ENCODE measurements at regions not wholly inside any gene's neighbourhood (a gene's known extent, or its start where the extent isn't known, plus 50 kb on each side); places are given as distances from the start of the nearest gene placed in this dataset.

- Histone ChIP-seq H4K20me1 (ENCODE audit: control insufficient read depth, insufficient read depth, low read depth, low read length) (no peaks in the 10 kb centered on the region), H3K9me2 (replicated peaks; ENCODE audit: control insufficient read depth, low read length) (no peaks in the 10 kb centered on the region), H3K9me3 (ENCODE audit: control insufficient read depth, insufficient read depth, low read length) (no peaks in the 10 kb centered on the region), H3K27me3 (ENCODE audit: control insufficient read depth, low read length) (no peaks in the 10 kb centered on the region; the same call in 1 of the 2 replicates), H3K36me3 (ENCODE audit: control insufficient read depth, low read length) (no peaks in the 10 kb centered on the region), H3K4me3 (ENCODE audit: low read length) (no peak overlapping the region), H3F3A (ENCODE audit: control insufficient read depth, insufficient read depth) (no peaks in the 10 kb centered on the region), H3K27ac (ENCODE audit: low read depth, low read length) (no peak overlapping the region), H3K4me2 (ENCODE audit: low read length) (no peak overlapping the region), H3K4me1 (ENCODE audit: control insufficient read depth, low read length) (no peaks in the 10 kb centered on the region), H3K79me2 (ENCODE audit: control insufficient read depth, low read length) (no peaks in the 10 kb centered on the region)
- TF ChIP-seq CTCF (IDR thresholded peaks at IDR 0.05; ENCODE audit: low read depth, low read length, poor library complexity, severe bottlenecking) (no peak), EZH2phosphoT487 (IDR thresholded peaks at IDR 0.05; ENCODE audit: borderline replicate concordance, low read length) (no peak)
Measured at GRCh38 chr2:100640431-100641124, 77.8 kb downstream of the PDCL3 start.

GRCh38 chr2:100641125-100641435 is 78.3 kb downstream of the PDCL3 start:
- Histone ChIP-seq H3K79me2 (ENCODE audit: control insufficient read depth, low read length) (no peaks in the 10 kb centered on the region), H4K20me1 (ENCODE audit: control insufficient read depth, insufficient read depth, low read depth, low read length) (no peaks in the 10 kb centered on the region), H3K9me2 (replicated peaks; ENCODE audit: control insufficient read depth, low read length) (no peaks in the 10 kb centered on the region), H3K36me3 (ENCODE audit: control insufficient read depth, low read length) (no peaks in the 10 kb centered on the region), H3K4me3 (ENCODE audit: low read length) (no peak overlapping the region), H3F3A (ENCODE audit: control insufficient read depth, insufficient read depth) (no peaks in the 10 kb centered on the region), H3K27ac (ENCODE audit: low read depth, low read length) (no peak overlapping the region), H3K4me1 (ENCODE audit: control insufficient read depth, low read length) (no peaks in the 10 kb centered on the region), H3K27me3 (ENCODE audit: control insufficient read depth, low read length) (no peaks in the 10 kb centered on the region; the same call in 1 of the 2 replicates), H3K4me2 (ENCODE audit: low read length) (no peak overlapping the region), H3K9me3 (ENCODE audit: control insufficient read depth, insufficient read depth, low read length) (no peaks in the 10 kb centered on the region)
- TF ChIP-seq EZH2phosphoT487 (IDR thresholded peaks at IDR 0.05; ENCODE audit: borderline replicate concordance, low read length) (no peak), CTCF (IDR thresholded peaks at IDR 0.05; ENCODE audit: low read depth, low read length, poor library complexity, severe bottlenecking) (no peak)

GRCh38 chr2:100642425-100642824 is 79.6 kb downstream of the PDCL3 start:
- H3K36me3 ChIP-seq (ENCODE audit: control insufficient read depth, low read length) = no peaks in the 10 kb centered on the region
- H3K4me3 ChIP-seq (ENCODE audit: low read length) = no peak overlapping the region
- no peak overlapping the region for H3K27ac ChIP-seq (ENCODE audit: low read depth, low read length)
- H3K4me1 ChIP-seq (ENCODE audit: control insufficient read depth, low read length) = no peaks in the 10 kb centered on the region
- H3K27me3 ChIP-seq (ENCODE audit: control insufficient read depth, low read length) = no peaks in the 10 kb centered on the region; the same call in 1 of the 2 replicates
- no peak overlapping the region for H3K4me2 ChIP-seq (ENCODE audit: low read length)
- no peaks in the 10 kb centered on the region for H3K79me2 ChIP-seq (ENCODE audit: control insufficient read depth, low read length)
- no peaks in the 10 kb centered on the region for H4K20me1 ChIP-seq (ENCODE audit: control insufficient read depth, insufficient read depth, low read depth, low read length)
- TF ChIP-seq CTCF (IDR thresholded peaks at IDR 0.05; ENCODE audit: low read depth, low read length, poor library complexity, severe bottlenecking) = no peak
- no peak for TF ChIP-seq EZH2phosphoT487 (IDR thresholded peaks at IDR 0.05; ENCODE audit: borderline replicate concordance, low read length)
- H3F3A ChIP-seq (ENCODE audit: control insufficient read depth, insufficient read depth) = no peaks in the 10 kb centered on the region
- H3K9me3 ChIP-seq (ENCODE audit: control insufficient read depth, insufficient read depth, low read length) = no peaks in the 10 kb centered on the region
- H3K9me2 ChIP-seq (replicated peaks; ENCODE audit: control insufficient read depth, low read length) = no peaks in the 10 kb centered on the region
